RWPE2 (cell line): ENCODE measurements at regions not wholly inside any gene's neighbourhood (a gene's known extent, or its start where the extent isn't known, plus 50 kb on each side); places are given as distances from the start of the nearest gene placed in this dataset.

Source experiments
- ATAC-seq: fragments of 200-7000 bp; cut with Tn5 transposase; 3 replicates; pipeline ENCODE4 v1.9.1; 2021; ENCODE audit warnings: low read depth
- DNase-seq: peaks from one replicate; pipeline ENCODE4 v3.0.0-alpha.2; 2020; ENCODE audit warnings: low spot score
- H3K27ac ChIP-seq: fragments of 450-650 bp; 2 replicates; pipeline ENCODE4 v1.5.1; 2017; ENCODE audit warnings: mild to moderate bottlenecking; ENCODE audit not compliant: poor library complexity, severe bottlenecking
- H3K27me3 ChIP-seq: fragments of 250-450 bp; sonication (Bioruptor Pico); 2 replicates; pipeline ENCODE4 v1.5.1; 2021; ENCODE audit warnings: mild to moderate bottlenecking, moderate library complexity; ENCODE audit not compliant: insufficient read depth, poor library complexity, severe bottlenecking
- H3K36me3 ChIP-seq: fragments of 250-450 bp; sonication (Bioruptor Pico); 2 replicates; pipeline ENCODE4 v1.5.1; 2020; ENCODE audit warnings: low read depth, mild to moderate bottlenecking, moderate library complexity
- H3K4me1 ChIP-seq: fragments of 250-450 bp; sonication (Bioruptor Pico); 2 replicates; pipeline ENCODE4 v1.5.1; 2021; ENCODE audit warnings: mild to moderate bottlenecking, moderate library complexity; ENCODE audit not compliant: insufficient read depth, poor library complexity, severe bottlenecking
- H3K4me3 ChIP-seq: fragments of 250-450 bp; sonication (Bioruptor Pico); 2 replicates; pipeline ENCODE4 v1.5.1; 2021; ENCODE audit warnings: mild to moderate bottlenecking, moderate library complexity; ENCODE audit not compliant: severe bottlenecking
- H3K9me3 ChIP-seq: fragments of 250-450 bp; sonication (Bioruptor Pico); 2 replicates; pipeline ENCODE4 v1.5.1; 2021; ENCODE audit warnings: mild to moderate bottlenecking, moderate library complexity; ENCODE audit not compliant: severe bottlenecking
- TF ChIP-seq, protein P1 (sequence below): fragments of 450-650 bp; IDR thresholded peaks from one replicate; pipeline ENCODE4 v1.5.1; 2017; ENCODE audit warnings: mild to moderate bottlenecking, moderate library complexity; ENCODE audit not compliant: poor library complexity, severe bottlenecking

DNA sequence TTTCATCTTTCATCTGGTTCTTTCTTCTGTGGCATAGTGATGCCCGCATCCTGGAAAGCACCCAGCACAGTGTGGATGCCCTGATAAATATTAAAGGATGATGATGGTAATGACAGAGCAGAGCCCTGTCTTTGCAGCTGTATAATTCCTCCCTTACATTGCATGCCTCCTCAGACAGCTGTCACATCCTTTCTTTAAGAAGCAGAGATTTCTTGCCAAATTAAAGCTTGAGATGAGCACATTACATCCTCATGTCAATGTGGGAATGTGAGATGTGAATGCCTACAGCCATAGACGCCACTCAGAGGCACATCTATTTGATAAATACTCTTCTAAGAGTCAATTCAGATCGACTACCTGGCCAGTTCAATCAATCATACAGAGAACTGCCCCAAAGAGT is 642.0 kb downstream of the ZNF385D start:
- Histone ChIP-seq H3K4me3 (no peak overlapping the region), H3K36me3 (no peaks in the 10 kb centered on the region), H3K27ac (no peak overlapping the region), H3K4me1 (no peaks in the 10 kb centered on the region), H3K27me3 (no peaks in the 10 kb centered on the region), H3K9me3 (no peaks in the 10 kb centered on the region)
- TF ChIP-seq, protein P1, sequence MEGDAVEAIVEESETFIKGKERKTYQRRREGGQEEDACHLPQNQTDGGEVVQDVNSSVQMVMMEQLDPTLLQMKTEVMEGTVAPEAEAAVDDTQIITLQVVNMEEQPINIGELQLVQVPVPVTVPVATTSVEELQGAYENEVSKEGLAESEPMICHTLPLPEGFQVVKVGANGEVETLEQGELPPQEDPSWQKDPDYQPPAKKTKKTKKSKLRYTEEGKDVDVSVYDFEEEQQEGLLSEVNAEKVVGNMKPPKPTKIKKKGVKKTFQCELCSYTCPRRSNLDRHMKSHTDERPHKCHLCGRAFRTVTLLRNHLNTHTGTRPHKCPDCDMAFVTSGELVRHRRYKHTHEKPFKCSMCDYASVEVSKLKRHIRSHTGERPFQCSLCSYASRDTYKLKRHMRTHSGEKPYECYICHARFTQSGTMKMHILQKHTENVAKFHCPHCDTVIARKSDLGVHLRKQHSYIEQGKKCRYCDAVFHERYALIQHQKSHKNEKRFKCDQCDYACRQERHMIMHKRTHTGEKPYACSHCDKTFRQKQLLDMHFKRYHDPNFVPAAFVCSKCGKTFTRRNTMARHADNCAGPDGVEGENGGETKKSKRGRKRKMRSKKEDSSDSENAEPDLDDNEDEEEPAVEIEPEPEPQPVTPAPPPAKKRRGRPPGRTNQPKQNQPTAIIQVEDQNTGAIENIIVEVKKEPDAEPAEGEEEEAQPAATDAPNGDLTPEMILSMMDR, result no peak
- DNase-seq (no peak), ATAC-seq (no peak)

- no peak for DNase-seq
- no peak overlapping the region for H3K27ac ChIP-seq
Measured at GRCh38 chr3:21105784-21106183, 645.2 kb downstream of the ZNF385D start.

GRCh38 chr3:21100656-21101359 is 650.2 kb downstream of the ZNF385D start:
- Histone ChIP-seq H3K27ac (no peak overlapping the region), H3K27me3 (no peaks in the 10 kb centered on the region), H3K4me1 (no peaks in the 10 kb centered on the region), H3K4me3 (no peak overlapping the region), H3K9me3 (peaks cover 2% of the 10 kb centered on the region), H3K36me3 (no peaks in the 10 kb centered on the region)
- TF ChIP-seq, protein P1, result no peak
- ATAC-seq, result no peak
- no peak for DNase-seq

More at GRCh38 chr3:21105784-21106183, 645.2 kb downstream of the ZNF385D start:
- no peak overlapping the region for H3K4me3 ChIP-seq
- TF ChIP-seq, protein P1, result no peak
- no peak for ATAC-seq
- H3K9me3 ChIP-seq, result peaks cover 2% of the 10 kb centered on the region
- no peaks in the 10 kb centered on the region for H3K36me3 ChIP-seq
- no peaks in the 10 kb centered on the region for H3K27me3 ChIP-seq
- no peaks in the 10 kb centered on the region for H3K4me1 ChIP-seq

DNA sequence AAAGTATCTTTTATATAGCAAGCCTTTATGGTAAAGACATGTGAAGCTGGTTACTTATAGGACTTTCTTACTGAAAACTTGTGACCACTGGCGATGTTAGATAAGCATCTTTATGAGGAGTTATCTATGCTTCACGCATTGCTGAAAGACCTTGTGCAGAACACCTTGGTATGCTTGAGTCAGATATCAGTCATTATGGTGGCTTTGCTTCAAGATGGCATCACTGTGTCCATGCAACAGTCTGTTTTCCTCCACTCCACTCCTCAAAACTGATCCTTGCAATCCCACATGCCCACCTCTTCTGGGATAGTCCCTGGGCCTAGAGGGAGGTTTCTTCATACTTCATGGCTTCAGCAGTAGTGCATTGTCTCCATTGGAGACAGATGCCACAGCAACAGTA is 656.3 kb downstream of the ZNF385D start:
- no peaks in the 10 kb centered on the region for H3K9me3 ChIP-seq
- H3K27me3 ChIP-seq, result no peaks in the 10 kb centered on the region
- TF ChIP-seq, protein P1, result no peak
- ATAC-seq, result no peak
- no peak for DNase-seq
- H3K36me3 ChIP-seq, result no peaks in the 10 kb centered on the region
- H3K4me1 ChIP-seq, result no peaks in the 10 kb centered on the region
- H3K4me3 ChIP-seq, result no peak overlapping the region
- no peak overlapping the region for H3K27ac ChIP-seq

- TF ChIP-seq, protein P1, result no peak
Measured at GRCh38 chr3:21073561-21073960, 677.4 kb downstream of the ZNF385D start.

More at GRCh38 chr3:21073561-21073960, 677.4 kb downstream of the ZNF385D start:
- no peak for ATAC-seq
- no peak overlapping the region for H3K27ac ChIP-seq
- no peaks in the 10 kb centered on the region for H3K4me1 ChIP-seq
- H3K4me3 ChIP-seq, result no peak overlapping the region
- H3K36me3 ChIP-seq, result no peaks in the 10 kb centered on the region
- no peaks in the 10 kb centered on the region for H3K27me3 ChIP-seq
- no peaks in the 10 kb centered on the region for H3K9me3 ChIP-seq
- DNase-seq, result no peak
